WTC11 (cell line): ENCODE measurements at regions not wholly inside any gene's neighbourhood (a gene's known extent, or its start where the extent isn't known, plus 50 kb on each side); places are given as distances from the start of the nearest gene placed in this dataset.

Experiments used
- ATAC-seq: fragments of 200-7000 bp; cut with Tn5 transposase; 2 replicates; pipeline ENCODE4 v1.10.0; 2021; ENCODE audit warnings: mild to moderate bottlenecking, moderate library complexity
- CTCF ChIA-PET: fragments of 300-600 bp; sonication (Branson Sonifier 250); formaldehyde crosslinking; loops from one replicate; lab custom pipeline; 2021; ENCODE audit warnings: antibody characterized with exemption; lab: Charles Lee
- POLR2A ChIA-PET: fragments of 350-600 bp; sonication (Branson Sonifier 250); formaldehyde crosslinking; loops from one replicate; lab custom pipeline; 2021; ENCODE audit warnings: antibody characterized with exemption; lab: Charles Lee
- DNase-seq: peaks from one replicate; pipeline ENCODE4 v3.0.0; 2021; ENCODE audit warnings: low spot score
- H3K27ac Mint-ChIP-seq: 2 replicates; pipeline ENCODE4 v1.8.0; 2021; ENCODE audit warnings: mixed read lengths
- H3K27me3 Mint-ChIP-seq: 2 replicates; pipeline ENCODE4 v1.8.0; 2021; ENCODE audit warnings: low read depth, mild to moderate bottlenecking, moderate library complexity, mixed read lengths
- H3K36me3 Mint-ChIP-seq: 2 replicates; pipeline ENCODE4 v1.8.0; 2021; ENCODE audit warnings: mixed read lengths
- H3K4me1 Mint-ChIP-seq: 2 replicates; pipeline ENCODE4 v1.8.0; 2022; ENCODE audit warnings: mixed read lengths
- H3K4me3 Mint-ChIP-seq: 2 replicates; pipeline ENCODE4 v1.8.0; 2021; ENCODE audit warnings: mild to moderate bottlenecking, moderate library complexity, mixed read lengths
- H3K9me3 Mint-ChIP-seq: 2 replicates; pipeline ENCODE4 v1.8.0; 2021; ENCODE audit warnings: mixed read lengths
- CREM ChIP-seq: sonication (generic); formaldehyde crosslinking; IDR thresholded peaks from 2 replicates; pipeline ENCODE4 v1.8.1; 2022; ENCODE audit warnings: mild to moderate bottlenecking, missing genetic modification reagents, moderate library complexity
- ETV6 ChIP-seq: sonication (generic); formaldehyde crosslinking; IDR thresholded peaks from 2 replicates; pipeline ENCODE4 v1.8.1; 2022; ENCODE audit warnings: mild to moderate bottlenecking, missing genetic modification reagents
- GABPB1 ChIP-seq: sonication (generic); formaldehyde crosslinking; IDR thresholded peaks from 2 replicates; pipeline ENCODE4 v1.8.1; 2023; ENCODE audit warnings: mild to moderate bottlenecking, missing genetic modification reagents
- IRF2 ChIP-seq: sonication (generic); formaldehyde crosslinking; IDR thresholded peaks from 2 replicates; pipeline ENCODE4 v1.8.0; 2022; ENCODE audit warnings: low read depth, missing genetic modification reagents, borderline replicate concordance
- NFE2L1 ChIP-seq: sonication (generic); formaldehyde crosslinking; IDR thresholded peaks from 2 replicates; pipeline ENCODE4 v1.8.1; 2023; ENCODE audit warnings: missing genetic modification reagents
- NFYB ChIP-seq: sonication (generic); formaldehyde crosslinking; conservative IDR thresholded peaks from 2 replicates; pipeline ENCODE4 v1.8.0; 2022; ENCODE audit warnings: low read depth, missing genetic modification reagents
- OVOL2 ChIP-seq: fragments of 250-450 bp; sonication (Bioruptor Pico); IDR thresholded peaks from 2 replicates; pipeline ENCODE4 v1.9.0; 2021; ENCODE audit warnings: mild to moderate bottlenecking, borderline replicate concordance
- RELA ChIP-seq: sonication (generic); formaldehyde crosslinking; IDR thresholded peaks from 2 replicates; pipeline ENCODE4 v1.8.1; 2022; ENCODE audit warnings: missing genetic modification reagents, mild to moderate bottlenecking, borderline replicate concordance
- SOX15 ChIP-seq: fragments of 250-450 bp; sonication (Bioruptor Pico); IDR thresholded peaks from 2 replicates; pipeline ENCODE4 v1.9.0; 2021; ENCODE audit warnings: mild to moderate bottlenecking
- TEAD4 ChIP-seq: sonication (generic); formaldehyde crosslinking; IDR thresholded peaks from 2 replicates; pipeline ENCODE4 v1.8.0; 2022; ENCODE audit warnings: mild to moderate bottlenecking, missing genetic modification reagents
- ZBTB21 ChIP-seq: sonication (generic); formaldehyde crosslinking; IDR thresholded peaks from 2 replicates; pipeline ENCODE4 v1.8.1; 2023; ENCODE audit warnings: mild to moderate bottlenecking, missing genetic modification reagents, borderline replicate concordance
- TF ChIP-seq, protein P1 (sequence below): sonication (generic); formaldehyde crosslinking; IDR thresholded peaks from 2 replicates; pipeline ENCODE4 v1.8.1; 2023; ENCODE audit warnings: mild to moderate bottlenecking, missing genetic modification reagents, borderline replicate concordance
- TF ChIP-seq, protein P2 (sequence below): fragments of 250-450 bp; sonication (Bioruptor Pico); IDR thresholded peaks from 2 replicates; pipeline ENCODE4 v1.8.0; 2021; ENCODE audit warnings: mild to moderate bottlenecking
- TF ChIP-seq, protein P3 (sequence below): fragments of 250-450 bp; sonication (Bioruptor Pico); IDR thresholded peaks from 2 replicates; pipeline ENCODE4 v2.1.2; 2022; ENCODE audit warnings: mild to moderate bottlenecking, moderate library complexity
- TF ChIP-seq, protein P4 (sequence below): fragments of 200-600 bp; IDR thresholded peaks from 2 replicates; pipeline ENCODE4 v1.8.0; 2022; ENCODE audit warnings: antibody characterized with exemption
- TF ChIP-seq, protein P5 (sequence below): sonication (generic); formaldehyde crosslinking; IDR thresholded peaks from 2 replicates; pipeline ENCODE4 v1.8.0; 2022; ENCODE audit warnings: missing genetic modification reagents
- TF ChIP-seq, protein P6 (sequence below): fragments of 250-450 bp; sonication (Bioruptor Pico); conservative IDR thresholded peaks from 2 replicates; pipeline ENCODE4 v1.9.0; 2021; ENCODE audit warnings: mild to moderate bottlenecking
- TF ChIP-seq, protein P7 (sequence below): sonication (generic); formaldehyde crosslinking; conservative IDR thresholded peaks from 2 replicates; pipeline ENCODE4 v1.8.1; 2022; ENCODE audit warnings: mild to moderate bottlenecking, missing genetic modification reagents

DNA sequence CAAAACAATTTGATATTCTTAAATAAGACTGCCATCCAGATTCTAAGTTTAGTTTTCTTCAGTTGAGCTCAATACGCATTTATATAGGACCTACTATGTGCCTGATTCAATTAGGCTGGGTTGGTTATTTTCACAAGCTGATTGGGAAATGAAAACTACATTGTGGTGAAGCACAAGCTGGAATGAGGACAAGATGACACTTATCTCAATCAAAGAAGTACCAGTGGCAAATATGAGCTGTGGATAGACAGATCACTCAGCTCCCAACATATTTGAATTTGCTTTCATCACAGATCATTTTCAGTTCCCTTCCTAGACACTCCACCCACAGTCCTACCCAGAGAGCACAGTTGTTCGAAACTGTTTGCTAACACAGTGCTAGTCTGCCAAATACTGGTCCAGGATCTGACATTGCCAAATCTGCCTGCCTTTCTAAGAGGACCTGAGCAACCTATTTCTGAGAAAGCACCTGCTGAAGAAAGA lies 74.7 kb downstream of the LLPH start:
- DNase-seq: no peak
- no peak for TF ChIP-seq RELA (CRISPR knock-in tag)
- TF ChIP-seq CREM (CRISPR knock-in tag): no peak
- TF ChIP-seq, protein P1, sequence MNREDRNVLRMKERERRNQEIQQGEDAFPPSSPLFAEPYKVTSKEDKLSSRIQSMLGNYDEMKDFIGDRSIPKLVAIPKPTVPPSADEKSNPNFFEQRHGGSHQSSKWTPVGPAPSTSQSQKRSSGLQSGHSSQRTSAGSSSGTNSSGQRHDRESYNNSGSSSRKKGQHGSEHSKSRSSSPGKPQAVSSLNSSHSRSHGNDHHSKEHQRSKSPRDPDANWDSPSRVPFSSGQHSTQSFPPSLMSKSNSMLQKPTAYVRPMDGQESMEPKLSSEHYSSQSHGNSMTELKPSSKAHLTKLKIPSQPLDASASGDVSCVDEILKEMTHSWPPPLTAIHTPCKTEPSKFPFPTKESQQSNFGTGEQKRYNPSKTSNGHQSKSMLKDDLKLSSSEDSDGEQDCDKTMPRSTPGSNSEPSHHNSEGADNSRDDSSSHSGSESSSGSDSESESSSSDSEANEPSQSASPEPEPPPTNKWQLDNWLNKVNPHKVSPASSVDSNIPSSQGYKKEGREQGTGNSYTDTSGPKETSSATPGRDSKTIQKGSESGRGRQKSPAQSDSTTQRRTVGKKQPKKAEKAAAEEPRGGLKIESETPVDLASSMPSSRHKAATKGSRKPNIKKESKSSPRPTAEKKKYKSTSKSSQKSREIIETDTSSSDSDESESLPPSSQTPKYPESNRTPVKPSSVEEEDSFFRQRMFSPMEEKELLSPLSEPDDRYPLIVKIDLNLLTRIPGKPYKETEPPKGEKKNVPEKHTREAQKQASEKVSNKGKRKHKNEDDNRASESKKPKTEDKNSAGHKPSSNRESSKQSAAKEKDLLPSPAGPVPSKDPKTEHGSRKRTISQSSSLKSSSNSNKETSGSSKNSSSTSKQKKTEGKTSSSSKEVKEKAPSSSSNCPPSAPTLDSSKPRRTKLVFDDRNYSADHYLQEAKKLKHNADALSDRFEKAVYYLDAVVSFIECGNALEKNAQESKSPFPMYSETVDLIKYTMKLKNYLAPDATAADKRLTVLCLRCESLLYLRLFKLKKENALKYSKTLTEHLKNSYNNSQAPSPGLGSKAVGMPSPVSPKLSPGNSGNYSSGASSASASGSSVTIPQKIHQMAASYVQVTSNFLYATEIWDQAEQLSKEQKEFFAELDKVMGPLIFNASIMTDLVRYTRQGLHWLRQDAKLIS: no peak
- TF ChIP-seq, protein P2, sequence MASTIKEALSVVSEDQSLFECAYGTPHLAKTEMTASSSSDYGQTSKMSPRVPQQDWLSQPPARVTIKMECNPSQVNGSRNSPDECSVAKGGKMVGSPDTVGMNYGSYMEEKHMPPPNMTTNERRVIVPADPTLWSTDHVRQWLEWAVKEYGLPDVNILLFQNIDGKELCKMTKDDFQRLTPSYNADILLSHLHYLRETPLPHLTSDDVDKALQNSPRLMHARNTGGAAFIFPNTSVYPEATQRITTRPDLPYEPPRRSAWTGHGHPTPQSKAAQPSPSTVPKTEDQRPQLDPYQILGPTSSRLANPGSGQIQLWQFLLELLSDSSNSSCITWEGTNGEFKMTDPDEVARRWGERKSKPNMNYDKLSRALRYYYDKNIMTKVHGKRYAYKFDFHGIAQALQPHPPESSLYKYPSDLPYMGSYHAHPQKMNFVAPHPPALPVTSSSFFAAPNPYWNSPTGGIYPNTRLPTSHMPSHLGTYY (CRISPR knock-in tag): no peak
- TF ChIP-seq, protein P3, sequence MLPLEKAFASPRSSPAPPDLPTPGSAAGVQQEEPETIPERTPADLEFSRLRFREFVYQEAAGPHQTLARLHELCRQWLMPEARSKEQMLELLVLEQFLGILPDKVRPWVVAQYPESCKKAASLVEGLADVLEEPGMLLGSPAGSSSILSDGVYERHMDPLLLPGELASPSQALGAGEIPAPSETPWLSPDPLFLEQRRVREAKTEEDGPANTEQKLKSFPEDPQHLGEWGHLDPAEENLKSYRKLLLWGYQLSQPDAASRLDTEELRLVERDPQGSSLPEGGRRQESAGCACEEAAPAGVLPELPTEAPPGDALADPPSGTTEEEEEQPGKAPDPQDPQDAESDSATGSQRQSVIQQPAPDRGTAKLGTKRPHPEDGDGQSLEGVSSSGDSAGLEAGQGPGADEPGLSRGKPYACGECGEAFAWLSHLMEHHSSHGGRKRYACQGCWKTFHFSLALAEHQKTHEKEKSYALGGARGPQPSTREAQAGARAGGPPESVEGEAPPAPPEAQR (CRISPR knock-in tag): no peak
- no peak for TF ChIP-seq ZBTB21 (CRISPR knock-in tag)
- TF ChIP-seq NFYB (CRISPR knock-in tag): no peak
- TF ChIP-seq OVOL2 (CRISPR knock-in tag): no peak
- TF ChIP-seq, protein P4, sequence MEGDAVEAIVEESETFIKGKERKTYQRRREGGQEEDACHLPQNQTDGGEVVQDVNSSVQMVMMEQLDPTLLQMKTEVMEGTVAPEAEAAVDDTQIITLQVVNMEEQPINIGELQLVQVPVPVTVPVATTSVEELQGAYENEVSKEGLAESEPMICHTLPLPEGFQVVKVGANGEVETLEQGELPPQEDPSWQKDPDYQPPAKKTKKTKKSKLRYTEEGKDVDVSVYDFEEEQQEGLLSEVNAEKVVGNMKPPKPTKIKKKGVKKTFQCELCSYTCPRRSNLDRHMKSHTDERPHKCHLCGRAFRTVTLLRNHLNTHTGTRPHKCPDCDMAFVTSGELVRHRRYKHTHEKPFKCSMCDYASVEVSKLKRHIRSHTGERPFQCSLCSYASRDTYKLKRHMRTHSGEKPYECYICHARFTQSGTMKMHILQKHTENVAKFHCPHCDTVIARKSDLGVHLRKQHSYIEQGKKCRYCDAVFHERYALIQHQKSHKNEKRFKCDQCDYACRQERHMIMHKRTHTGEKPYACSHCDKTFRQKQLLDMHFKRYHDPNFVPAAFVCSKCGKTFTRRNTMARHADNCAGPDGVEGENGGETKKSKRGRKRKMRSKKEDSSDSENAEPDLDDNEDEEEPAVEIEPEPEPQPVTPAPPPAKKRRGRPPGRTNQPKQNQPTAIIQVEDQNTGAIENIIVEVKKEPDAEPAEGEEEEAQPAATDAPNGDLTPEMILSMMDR: no peak
- TF ChIP-seq, all 79 proteins: peak for 0
- H3K9me3 Mint-ChIP-seq: no peaks in the 10 kb centered on the region
- CTCF ChIA-PET: no interaction called here
- no peaks in the 10 kb centered on the region for H3K36me3 Mint-ChIP-seq
- H3K4me1 Mint-ChIP-seq: peaks cover 14% of the 10 kb centered on the region
- POLR2A ChIA-PET: no interaction called here
- no peaks in the 10 kb centered on the region for H3K27me3 Mint-ChIP-seq
- ATAC-seq: no peak
- H3K27ac Mint-ChIP-seq: no peak overlapping the region
- H3K4me3 Mint-ChIP-seq: no peak overlapping the region

DNA sequence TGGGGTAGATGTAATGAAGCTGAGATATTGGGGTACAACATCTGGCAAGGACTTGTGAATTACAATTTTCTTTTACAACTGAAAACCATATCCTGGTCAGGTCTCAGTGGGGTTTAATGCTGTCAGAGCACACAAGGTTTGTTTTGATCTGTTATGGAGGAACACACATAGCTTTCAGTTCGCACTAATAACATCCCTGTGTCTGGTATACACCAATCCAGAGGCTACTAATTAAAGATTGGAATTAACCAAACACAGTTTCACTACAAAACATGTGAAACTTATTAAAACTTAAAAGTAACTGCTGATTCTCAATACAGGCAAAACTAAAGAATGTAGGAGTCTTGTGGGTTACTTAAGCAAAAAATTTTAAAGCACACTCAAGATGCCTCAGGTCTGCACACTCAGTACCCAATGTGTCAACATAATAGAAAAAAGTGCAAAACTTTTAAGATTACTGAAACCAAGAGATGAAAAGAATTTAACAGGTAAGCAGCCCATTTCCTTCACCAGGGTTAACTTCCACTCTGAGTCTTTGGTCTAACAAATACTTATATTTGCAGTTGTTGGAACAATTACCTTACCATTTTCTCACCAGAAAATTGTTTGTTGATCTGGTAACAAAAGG lies 77.4 kb downstream of the LLPH start:
- Mint-ChIP-seq H3K36me3 (no peaks in the 10 kb centered on the region), H3K27me3 (no peaks in the 10 kb centered on the region), H3K27ac (no peak overlapping the region), H3K4me1 (no peaks in the 10 kb centered on the region), H3K9me3 (no peaks in the 10 kb centered on the region), H3K4me3 (no peak overlapping the region)
- ChIA-PET POLR2A (no interaction called here), CTCF (no interaction called here)
- no peak for DNase-seq
- ATAC-seq: no peak
- TF ChIP-seq NFE2L1 (CRISPR knock-in tag) (no peak), SOX15 (CRISPR knock-in tag) (no peak), TEAD4 (no peak), GABPB1 (CRISPR knock-in tag) (no peak), ETV6 (CRISPR knock-in tag) (no peak), IRF2 (CRISPR knock-in tag) (no peak)
- TF ChIP-seq, protein P5, sequence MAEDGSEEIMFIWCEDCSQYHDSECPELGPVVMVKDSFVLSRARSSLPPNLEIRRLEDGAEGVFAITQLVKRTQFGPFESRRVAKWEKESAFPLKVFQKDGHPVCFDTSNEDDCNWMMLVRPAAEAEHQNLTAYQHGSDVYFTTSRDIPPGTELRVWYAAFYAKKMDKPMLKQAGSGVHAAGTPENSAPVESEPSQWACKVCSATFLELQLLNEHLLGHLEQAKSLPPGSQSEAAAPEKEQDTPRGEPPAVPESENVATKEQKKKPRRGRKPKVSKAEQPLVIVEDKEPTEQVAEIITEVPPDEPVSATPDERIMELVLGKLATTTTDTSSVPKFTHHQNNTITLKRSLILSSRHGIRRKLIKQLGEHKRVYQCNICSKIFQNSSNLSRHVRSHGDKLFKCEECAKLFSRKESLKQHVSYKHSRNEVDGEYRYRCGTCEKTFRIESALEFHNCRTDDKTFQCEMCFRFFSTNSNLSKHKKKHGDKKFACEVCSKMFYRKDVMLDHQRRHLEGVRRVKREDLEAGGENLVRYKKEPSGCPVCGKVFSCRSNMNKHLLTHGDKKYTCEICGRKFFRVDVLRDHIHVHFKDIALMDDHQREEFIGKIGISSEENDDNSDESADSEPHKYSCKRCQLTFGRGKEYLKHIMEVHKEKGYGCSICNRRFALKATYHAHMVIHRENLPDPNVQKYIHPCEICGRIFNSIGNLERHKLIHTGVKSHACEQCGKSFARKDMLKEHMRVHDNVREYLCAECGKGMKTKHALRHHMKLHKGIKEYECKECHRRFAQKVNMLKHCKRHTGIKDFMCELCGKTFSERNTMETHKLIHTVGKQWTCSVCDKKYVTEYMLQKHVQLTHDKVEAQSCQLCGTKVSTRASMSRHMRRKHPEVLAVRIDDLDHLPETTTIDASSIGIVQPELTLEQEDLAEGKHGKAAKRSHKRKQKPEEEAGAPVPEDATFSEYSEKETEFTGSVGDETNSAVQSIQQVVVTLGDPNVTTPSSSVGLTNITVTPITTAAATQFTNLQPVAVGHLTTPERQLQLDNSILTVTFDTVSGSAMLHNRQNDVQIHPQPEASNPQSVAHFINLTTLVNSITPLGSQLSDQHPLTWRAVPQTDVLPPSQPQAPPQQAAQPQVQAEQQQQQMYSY (CRISPR knock-in tag): no peak
- TF ChIP-seq, protein P6, sequence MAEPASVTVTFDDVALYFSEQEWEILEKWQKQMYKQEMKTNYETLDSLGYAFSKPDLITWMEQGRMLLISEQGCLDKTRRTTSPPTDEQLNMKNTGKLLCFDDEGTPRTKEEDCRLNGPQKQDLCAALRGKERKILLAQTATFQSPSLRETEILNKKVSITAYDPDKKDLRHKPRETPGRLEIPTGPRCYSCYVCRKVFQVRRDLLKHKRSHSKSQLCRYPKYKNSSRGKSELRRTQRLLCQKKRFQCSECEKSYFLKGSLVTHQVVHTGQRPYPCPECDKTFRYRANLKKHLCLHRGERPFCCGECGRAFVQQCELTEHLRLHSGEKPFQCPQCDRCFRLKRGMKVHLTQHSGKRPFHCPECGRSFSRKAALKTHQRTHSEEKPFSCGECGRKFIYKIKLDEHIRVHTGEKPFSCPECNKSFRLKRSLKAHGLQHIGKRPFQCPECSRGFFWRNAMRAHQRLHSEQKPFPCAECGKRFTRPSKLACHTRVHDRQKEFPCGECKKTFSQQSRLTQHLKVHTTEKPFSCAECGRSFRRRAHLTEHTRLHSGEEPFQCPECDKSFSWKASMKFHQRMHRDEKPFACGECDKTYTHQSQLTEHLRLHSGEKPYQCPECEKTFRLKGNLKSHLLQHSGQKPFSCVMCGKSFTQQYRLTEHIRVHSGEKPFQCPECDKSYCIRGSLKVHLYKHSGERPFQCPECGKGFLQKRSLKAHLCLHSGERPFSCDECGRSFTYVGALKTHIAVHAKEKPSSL (CRISPR knock-in tag): no peak
- TF ChIP-seq, protein P7, sequence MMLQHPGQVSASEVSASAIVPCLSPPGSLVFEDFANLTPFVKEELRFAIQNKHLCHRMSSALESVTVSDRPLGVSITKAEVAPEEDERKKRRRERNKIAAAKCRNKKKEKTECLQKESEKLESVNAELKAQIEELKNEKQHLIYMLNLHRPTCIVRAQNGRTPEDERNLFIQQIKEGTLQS (CRISPR knock-in tag): no peak
